ENCODE measurements at regions not wholly inside any gene's neighbourhood (a gene's known extent, or its start where the extent isn't known, plus 50 kb on each side); places are given as distances from the start of the nearest gene placed in this dataset.

DNA sequence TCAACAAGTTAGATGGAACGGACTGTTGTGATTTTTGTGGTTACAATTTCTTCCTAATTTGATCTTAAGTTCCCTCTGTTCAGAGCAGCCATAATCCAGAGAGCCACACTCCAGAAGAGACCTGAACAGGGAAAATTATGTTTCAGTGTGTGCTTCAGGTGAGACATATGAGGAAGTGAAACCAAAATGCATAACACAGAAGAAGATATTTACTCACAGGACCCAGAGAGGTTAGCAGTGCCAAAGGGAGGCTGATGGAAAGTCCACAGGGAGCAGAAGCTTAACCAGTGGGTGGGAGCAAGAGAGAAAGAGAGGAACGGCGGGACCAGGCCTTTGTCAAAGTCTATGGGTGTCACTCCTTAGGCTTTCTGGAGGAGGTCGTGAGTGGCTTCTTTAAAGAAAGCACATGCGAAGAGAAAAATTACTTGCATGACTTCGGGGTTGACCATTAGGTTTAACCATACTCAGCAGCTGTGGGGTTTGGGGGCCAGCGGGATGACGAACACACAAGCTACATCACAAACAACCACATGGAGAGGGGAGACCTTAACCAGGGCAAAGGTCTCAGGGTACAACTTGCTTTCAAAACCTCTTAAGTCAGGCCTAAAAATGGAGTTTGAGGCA, 141.4 kb downstream of the MED10 start:
- H3K36me3 ChIP-seq (ENCODE audit: control insufficient read depth in 2 of 2, extremely low read depth in 1 of 2, insufficient read depth in 2 of 2, low read length in 2 of 2): no peaks in the 10 kb centered on the region
- no peak overlapping the region for H3K27ac ChIP-seq (ENCODE audit: insufficient read depth, low read depth, low read length)
- H3K4me2 ChIP-seq (ENCODE audit: insufficient read depth, low read length): no peak overlapping the region
- CTCF ChIA-PET: no interaction called here
- intact Hi-C loops (cut with micrococcal nuclease) (no loop called here), dilution Hi-C loops (cut with MboI; ENCODE audit: extremely low pct_ligation_motif_present, low sequenced_read_pairs) (no loop called here)
- no peaks in the 10 kb centered on the region for H3K9me1 ChIP-seq (replicated peaks; ENCODE audit: control insufficient read depth, extremely low read depth, insufficient read depth, low read length)
- no peak overlapping the region for H3K4me3 ChIP-seq (replicated peaks in 1 of 3; ENCODE audit: insufficient read depth in 1 of 3, low read depth in 1 of 3, low read length in 3 of 3)
- POLR2A ChIA-PET: no interaction called here
- no peak overlapping the region for H3K9ac ChIP-seq (replicated peaks; ENCODE audit: extremely low read depth, insufficient read depth, low read length)
- TF ChIP-seq MAX (IDR thresholded peaks at IDR 0.05; ENCODE audit: insufficient read depth, insufficient read length) (no peak), POLR2AphosphoS5 (IDR thresholded peaks at IDR 0.05; ENCODE audit: insufficient read depth, low read depth, low read length) (no peak), POLR2A (IDR thresholded peaks at IDR 0.05; ENCODE audit: low read depth, low read length) (no peak), MYC (IDR thresholded peaks at IDR 0.05; ENCODE audit: low read depth, low read length) (no peak), EZH2 (IDR thresholded peaks at IDR 0.05; ENCODE audit: borderline replicate concordance, low read depth, low read length, severe bottlenecking) (no peak), GATA2 (IDR thresholded peaks at IDR 0.05; ENCODE audit: insufficient read depth, insufficient read length, low read depth, low read length) (no peak), CTCF (IDR thresholded peaks at IDR 0.05; ENCODE audit: extremely low read depth in 1 of 2, insufficient read depth in 1 of 2, low read depth in 1 of 2, low read length in 2 of 2) (no peak), FOS (IDR thresholded peaks at IDR 0.05; ENCODE audit: borderline replicate concordance, insufficient read depth, low read length) (no peak), JUN (IDR thresholded peaks at IDR 0.05; ENCODE audit: borderline replicate concordance, insufficient read depth, insufficient read length, low read depth) (no peak)
- no TSS peak for BruUV-seq (replicated peaks)
- DNase-seq (ENCODE audit: low read depth, low spot score) (no peak), FAIRE-seq (no peak)
- H2AFZ ChIP-seq (ENCODE audit: low read depth, low read length): no peak overlapping the region
- no peaks in the 10 kb centered on the region for H3K79me2 ChIP-seq (ENCODE audit: control insufficient read depth, insufficient read depth, low read length)
- H3K9me3 ChIP-seq (replicated peaks; ENCODE audit: control insufficient read depth, insufficient read depth, low read length): no peaks in the 10 kb centered on the region
- H3K4me1 ChIP-seq (ENCODE audit: control insufficient read depth, extremely low read depth, insufficient read depth, low read length): no peaks in the 10 kb centered on the region
- H3K27me3 ChIP-seq (ENCODE audit: control insufficient read depth in 2 of 2, insufficient read depth in 2 of 2, low read length in 2 of 2): no peaks in the 10 kb centered on the region
- H4K20me1 ChIP-seq (replicated peaks; ENCODE audit: control insufficient read depth, extremely low read depth, insufficient read depth, low read length): no peaks in the 10 kb centered on the region
